WTC11 (cell line): ENCODE measurements at regions not wholly inside any gene's neighbourhood (a gene's known extent, or its start where the extent isn't known, plus 50 kb on each side); places are given as distances from the start of the nearest gene placed in this dataset.

Experiments used
- ATF2 ChIP-seq: sonication (generic); formaldehyde crosslinking; IDR thresholded peaks from 2 replicates; pipeline ENCODE4 v1.8.1; 2022; ENCODE audit warnings: low read depth, missing genetic modification reagents, borderline replicate concordance
- CTCF ChIP-seq: fragments of 200-600 bp; IDR thresholded peaks from 2 replicates; pipeline ENCODE4 v1.8.0; 2022; ENCODE audit warnings: antibody characterized with exemption
- NR2C2 ChIP-seq: sonication (generic); formaldehyde crosslinking; IDR thresholded peaks from 2 replicates; pipeline ENCODE4 v1.8.0; 2022; ENCODE audit warnings: mild to moderate bottlenecking, missing genetic modification reagents
- NR3C1 ChIP-seq: sonication (generic); formaldehyde crosslinking; conservative IDR thresholded peaks from 2 replicates; pipeline ENCODE4 v1.8.1; 2023; ENCODE audit warnings: low read depth, mild to moderate bottlenecking, missing genetic modification reagents

GRCh38 chr6:151693366-151693765 lies 114.1 kb upstream of the ESR1 start:
- TF ChIP-seq CTCF = no peak
- TF ChIP-seq NR2C2 = no peak
- TF ChIP-seq NR3C1 (CRISPR knock-in tag) = no peak
- no peak for TF ChIP-seq ATF2 (CRISPR knock-in tag)
